NT2/D1 (cell line): ENCODE measurements at regions not wholly inside any gene's neighbourhood (a gene's known extent, or its start where the extent isn't known, plus 50 kb on each side); places are given as distances from the start of the nearest gene placed in this dataset.

Source experiments
- YY1 ChIP-seq: IDR thresholded peaks from 2 replicates; pipeline ENCODE4 v1.6.1; 2011; ENCODE audit not compliant: insufficient read length, insufficient read depth
- ZNF274 ChIP-seq: IDR thresholded peaks from 2 replicates; pipeline ENCODE4 v1.6.1; 2011; ENCODE audit warnings: mild to moderate bottlenecking, low read depth, low read length

DNA sequence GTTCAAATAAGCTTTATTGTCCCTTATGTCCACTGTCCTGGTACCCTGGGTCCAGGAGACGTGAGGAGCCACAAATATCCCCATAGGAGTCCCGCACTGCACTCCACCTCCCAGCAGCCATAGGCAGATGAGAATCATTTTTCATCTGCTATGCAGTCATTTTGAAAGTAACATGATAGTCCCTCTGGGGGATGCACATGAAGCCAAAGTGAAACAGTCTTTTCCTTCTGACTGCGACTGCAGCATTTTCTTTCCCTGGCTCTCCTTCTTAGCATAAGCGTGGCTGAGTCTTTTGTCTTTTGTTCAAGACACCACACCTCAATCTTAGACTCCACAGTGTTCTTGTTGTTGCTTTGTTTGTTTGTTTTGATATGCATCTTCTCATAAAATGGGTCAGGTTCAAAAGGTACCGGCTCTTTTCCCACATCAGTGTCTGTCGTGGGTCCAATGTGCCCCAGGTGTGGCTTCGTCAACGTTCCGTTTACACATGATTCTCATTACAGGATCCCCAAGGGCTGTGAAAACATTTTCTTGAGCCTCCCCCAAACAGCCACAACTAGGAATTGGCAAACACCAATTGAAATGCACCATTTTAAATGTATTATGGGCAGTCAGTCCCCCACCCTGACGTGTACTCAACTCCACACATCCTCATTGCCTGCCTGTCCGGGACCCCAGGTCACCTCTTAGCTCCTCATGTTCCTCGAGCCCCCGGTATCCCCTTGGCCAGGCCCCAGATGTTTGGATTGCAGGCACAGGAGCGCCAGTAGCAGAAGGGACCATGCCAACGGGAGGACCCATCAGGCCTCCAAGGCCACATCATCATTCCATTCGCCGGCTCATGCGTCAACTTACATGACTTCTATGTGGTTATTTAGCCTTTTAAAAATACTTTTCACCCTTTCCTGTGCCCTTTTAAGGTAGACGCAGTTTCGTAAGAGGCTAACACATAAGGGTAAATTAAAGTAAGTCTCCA, 237.8 kb upstream of the DAPK1 start:
- TF ChIP-seq ZNF274 (no peak), YY1 (no peak)
